ENCODE measurements at regions not wholly inside any gene's neighbourhood (a gene's known extent, or its start where the extent isn't known, plus 50 kb on each side); places are given as distances from the start of the nearest gene placed in this dataset.

- TF ChIP-seq NFE2L2 (IDR thresholded peaks at IDR 0.05; ENCODE audit: low read depth, low read length), result no peak
- no peak for TF ChIP-seq CTCF (conservative IDR thresholded peaks at IDR 0.05; ENCODE audit: low read depth, low read length)
- TF ChIP-seq SMC3 (IDR thresholded peaks at IDR 0.05; ENCODE audit: low read depth, low read length), result no peak
- TF ChIP-seq RAD21 (IDR thresholded peaks at IDR 0.05; ENCODE audit: low read length), result no peak
- no peak for TF ChIP-seq POLR2A (IDR thresholded peaks at IDR 0.05; ENCODE audit: low read depth, low read length)
- TF ChIP-seq ELK1 (IDR thresholded peaks at IDR 0.05; ENCODE audit: borderline replicate concordance, low read depth, low read length), result no peak
- TF ChIP-seq MAZ (IDR thresholded peaks at IDR 0.05; ENCODE audit: borderline replicate concordance, low read depth, low read length), result no peak
Observed at GRCh38 chr14:22432348-22432976, 156.6 kb downstream of the DAD1 start.

Data from IMR-90 (cell line).